ENCODE measurements at regions not wholly inside any gene's neighbourhood (a gene's known extent, or its start where the extent isn't known, plus 50 kb on each side); places are given as distances from the start of the nearest gene placed in this dataset.

DNA sequence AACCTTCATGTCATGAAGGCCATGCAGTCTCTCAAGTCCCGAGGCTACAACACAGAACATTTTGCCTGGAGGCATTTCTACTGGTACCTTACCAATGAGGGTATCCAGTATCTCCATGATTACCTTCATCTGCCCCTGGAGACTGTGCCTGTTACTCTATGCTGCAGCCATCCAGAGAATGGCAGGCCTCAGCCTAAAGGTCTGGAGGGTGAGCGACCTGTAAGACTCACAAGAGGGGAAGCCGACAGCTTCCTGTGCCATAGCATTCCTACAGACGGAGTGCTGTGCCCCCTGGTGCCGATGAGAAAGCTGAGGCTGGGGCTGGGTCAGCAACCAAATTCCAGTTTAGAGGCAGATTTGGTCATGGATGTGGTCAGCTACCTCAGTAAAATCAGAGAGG, 51.3 kb upstream of the CADPS start:
- TF ChIP-seq, protein P1, sequence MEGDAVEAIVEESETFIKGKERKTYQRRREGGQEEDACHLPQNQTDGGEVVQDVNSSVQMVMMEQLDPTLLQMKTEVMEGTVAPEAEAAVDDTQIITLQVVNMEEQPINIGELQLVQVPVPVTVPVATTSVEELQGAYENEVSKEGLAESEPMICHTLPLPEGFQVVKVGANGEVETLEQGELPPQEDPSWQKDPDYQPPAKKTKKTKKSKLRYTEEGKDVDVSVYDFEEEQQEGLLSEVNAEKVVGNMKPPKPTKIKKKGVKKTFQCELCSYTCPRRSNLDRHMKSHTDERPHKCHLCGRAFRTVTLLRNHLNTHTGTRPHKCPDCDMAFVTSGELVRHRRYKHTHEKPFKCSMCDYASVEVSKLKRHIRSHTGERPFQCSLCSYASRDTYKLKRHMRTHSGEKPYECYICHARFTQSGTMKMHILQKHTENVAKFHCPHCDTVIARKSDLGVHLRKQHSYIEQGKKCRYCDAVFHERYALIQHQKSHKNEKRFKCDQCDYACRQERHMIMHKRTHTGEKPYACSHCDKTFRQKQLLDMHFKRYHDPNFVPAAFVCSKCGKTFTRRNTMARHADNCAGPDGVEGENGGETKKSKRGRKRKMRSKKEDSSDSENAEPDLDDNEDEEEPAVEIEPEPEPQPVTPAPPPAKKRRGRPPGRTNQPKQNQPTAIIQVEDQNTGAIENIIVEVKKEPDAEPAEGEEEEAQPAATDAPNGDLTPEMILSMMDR (IDR thresholded peaks at IDR 0.05; ENCODE audit: low read depth, low read length) = no peak
- TF ChIP-seq MYC (IDR thresholded peaks at IDR 0.05; ENCODE audit: low read depth, low read length) (no peak), POLR2A (IDR thresholded peaks at IDR 0.05; ENCODE audit: extremely low read depth, insufficient read length) (no peak)
- TF ChIP-seq, protein P2, sequence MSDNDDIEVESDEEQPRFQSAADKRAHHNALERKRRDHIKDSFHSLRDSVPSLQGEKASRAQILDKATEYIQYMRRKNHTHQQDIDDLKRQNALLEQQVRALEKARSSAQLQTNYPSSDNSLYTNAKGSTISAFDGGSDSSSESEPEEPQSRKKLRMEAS (IDR thresholded peaks at IDR 0.05; ENCODE audit: low read depth, low read length) = no peak
- no peak overlapping the region for H3K4me3 ChIP-seq (ENCODE audit: low read depth, low read length)
- DNase-seq (ENCODE audit: low read depth) = no peak

DNA sequence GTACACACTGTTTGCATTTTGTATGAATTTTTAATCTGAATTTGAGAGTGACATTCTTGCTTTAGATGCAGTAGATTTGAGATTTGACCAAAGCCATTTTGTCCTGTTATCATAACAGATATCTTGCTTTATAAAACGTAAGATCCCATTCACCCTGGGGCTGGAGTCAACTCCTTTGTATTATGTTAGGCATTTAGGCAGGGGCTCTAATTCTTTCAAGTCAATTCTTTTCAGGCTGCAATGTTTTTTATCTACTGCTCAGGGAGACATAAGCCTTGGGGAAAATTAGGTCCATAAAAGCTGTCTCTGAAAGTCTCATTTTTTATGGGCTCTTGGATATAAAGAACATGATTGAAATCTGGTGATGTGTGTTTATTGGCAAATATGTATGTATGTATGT, 53.0 kb upstream of the CADPS start:
- DNase-seq (ENCODE audit: low read depth) = no peak
- no peak overlapping the region for H3K4me3 ChIP-seq (ENCODE audit: low read depth, low read length)
- TF ChIP-seq, protein P1 (IDR thresholded peaks at IDR 0.05; ENCODE audit: low read depth, low read length) = no peak

DNA sequence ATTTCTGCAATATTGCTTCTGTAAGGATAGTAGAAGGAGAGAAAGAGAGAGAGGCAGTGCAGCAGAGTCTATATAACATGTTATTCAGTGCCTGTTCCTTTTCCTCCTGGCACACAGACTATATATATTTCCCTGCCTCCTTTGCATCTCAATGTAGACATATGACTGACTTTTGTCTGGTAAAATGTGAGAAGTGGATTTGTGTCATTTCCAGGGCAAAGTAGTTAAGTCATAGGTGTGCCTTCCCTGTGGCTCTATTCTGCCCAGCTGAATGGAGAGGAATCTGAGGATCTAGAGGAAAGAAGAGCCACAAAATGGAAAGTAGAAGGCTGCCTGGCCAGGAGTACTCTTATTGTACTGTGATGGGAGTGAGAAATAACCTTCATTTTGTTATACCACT, 54.6 kb upstream of the CADPS start:
- TF ChIP-seq, protein P2 (IDR thresholded peaks at IDR 0.05; ENCODE audit: low read depth, low read length) = no peak
- TF ChIP-seq, protein P1 (IDR thresholded peaks at IDR 0.05; ENCODE audit: low read depth, low read length) = no peak
- H3K4me3 ChIP-seq (ENCODE audit: low read depth, low read length) = no peak overlapping the region
- DNase-seq (ENCODE audit: low read depth) = no peak

DNA sequence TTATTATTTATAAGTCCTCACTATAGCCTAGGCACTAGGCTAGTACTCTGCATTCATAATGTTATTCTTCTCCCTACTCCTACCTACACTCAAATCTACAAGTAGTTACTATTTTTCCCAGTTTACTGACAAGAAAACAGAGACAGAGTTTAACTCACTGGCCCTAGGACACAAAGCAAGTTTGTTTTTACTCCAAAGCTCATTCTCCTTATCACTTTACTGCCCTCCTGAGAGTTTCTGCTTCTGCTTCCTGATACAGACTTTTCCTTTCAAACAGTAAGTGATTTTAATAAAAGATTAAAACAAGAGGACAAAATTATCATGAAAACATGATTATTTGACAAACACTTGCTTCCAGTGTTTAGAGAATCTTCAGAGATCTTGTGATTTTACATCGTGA, 60.6 kb upstream of the CADPS start:
- no peak overlapping the region for H3K4me3 ChIP-seq (ENCODE audit: low read depth, low read length)
- TF ChIP-seq MYC (IDR thresholded peaks at IDR 0.05; ENCODE audit: low read depth, low read length) (no peak), POLR2A (IDR thresholded peaks at IDR 0.05; ENCODE audit: extremely low read depth, insufficient read length) (no peak)
- TF ChIP-seq, protein P2 (IDR thresholded peaks at IDR 0.05; ENCODE audit: low read depth, low read length) = no peak
- TF ChIP-seq, protein P1 (IDR thresholded peaks at IDR 0.05; ENCODE audit: low read depth, low read length) = no peak
- DNase-seq (ENCODE audit: low read depth) = no peak

DNA sequence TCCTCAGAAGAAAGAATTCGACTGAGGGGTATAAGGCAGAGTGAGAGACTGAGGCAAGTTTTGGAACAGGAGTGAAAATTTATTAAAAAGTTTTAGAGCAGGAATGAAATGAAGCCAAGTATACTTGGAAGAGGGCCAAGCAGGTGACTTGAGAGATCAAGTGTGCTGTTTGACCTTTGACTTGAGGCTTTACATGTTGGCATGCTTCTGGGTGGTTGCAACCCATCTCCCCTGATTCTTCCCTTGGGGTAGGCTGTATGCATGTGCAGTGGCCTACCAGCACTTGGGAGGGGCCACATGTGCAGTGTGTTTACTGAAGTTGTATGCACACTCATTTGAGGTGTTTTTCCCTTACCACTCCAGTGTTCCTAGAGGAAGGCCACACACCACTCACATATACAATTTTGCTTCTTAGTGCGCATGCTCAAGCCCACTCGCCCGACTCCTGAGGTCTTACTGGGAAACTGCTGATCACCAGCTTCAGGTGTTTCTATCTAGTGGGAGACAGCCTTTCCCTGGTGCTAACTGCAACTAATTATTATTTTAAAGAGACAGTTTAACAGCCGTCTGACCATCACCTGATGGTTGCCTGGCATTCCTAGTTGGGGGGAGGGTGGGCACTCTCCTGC, 61.5 kb upstream of the CADPS start:
- DNase-seq (ENCODE audit: low read depth) = no peak
- TF ChIP-seq, protein P1 (IDR thresholded peaks at IDR 0.05; ENCODE audit: low read depth, low read length) = no peak
- TF ChIP-seq, protein P2 (IDR thresholded peaks at IDR 0.05; ENCODE audit: low read depth, low read length) = no peak
- TF ChIP-seq POLR2A (IDR thresholded peaks at IDR 0.05; ENCODE audit: extremely low read depth, insufficient read length) (no peak), MYC (IDR thresholded peaks at IDR 0.05; ENCODE audit: low read depth, low read length) (no peak)
- no peak overlapping the region for H3K4me3 ChIP-seq (ENCODE audit: low read depth, low read length)

DNA sequence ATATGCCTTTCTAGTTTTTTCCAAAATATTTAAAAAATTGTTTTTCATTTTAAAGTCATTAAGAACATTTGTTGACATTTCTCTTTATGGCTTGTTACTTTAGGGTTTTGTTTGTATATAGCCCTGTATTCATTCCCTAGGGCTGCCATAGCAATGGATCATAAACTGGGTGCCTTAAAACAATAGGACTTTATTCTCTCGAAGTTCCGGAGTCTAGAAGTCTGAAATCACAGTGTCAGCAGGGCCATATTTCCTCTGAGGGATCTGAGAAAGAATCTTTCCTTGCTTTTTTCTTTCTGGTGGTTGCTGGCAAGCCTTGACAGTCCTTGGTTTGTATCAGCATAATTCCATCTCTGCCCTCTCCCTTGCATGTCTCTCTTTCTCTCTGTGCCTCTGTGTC, 63.4 kb upstream of the CADPS start:
- no peak overlapping the region for H3K4me3 ChIP-seq (ENCODE audit: low read depth, low read length)
- DNase-seq (ENCODE audit: low read depth) = no peak
- TF ChIP-seq, protein P1 (IDR thresholded peaks at IDR 0.05; ENCODE audit: low read depth, low read length) = no peak
- TF ChIP-seq MYC (IDR thresholded peaks at IDR 0.05; ENCODE audit: low read depth, low read length) (no peak), POLR2A (IDR thresholded peaks at IDR 0.05; ENCODE audit: extremely low read depth, insufficient read length) (no peak)
- TF ChIP-seq, protein P2 (IDR thresholded peaks at IDR 0.05; ENCODE audit: low read depth, low read length) = no peak

Measured in NB4 (cell line).